Right ventricle myocardium inferior (tissue), 1 donor: ENCODE measurements at regions not wholly inside any gene's neighbourhood (a gene's known extent, or its start where the extent isn't known, plus 50 kb on each side); places are given as distances from the start of the nearest gene placed in this dataset.
A peak's percentile ranks its signal among the peaks of the same experiment; 100 is the strongest.
"Not testable (repeated sequence)": the region's sequence is repeated elsewhere in the genome, so short reads cannot be mapped to it uniquely, and the experiment has no call there.

Experiments
- ATAC-seq: fragments of 200-7000 bp; cut with Tn5 transposase; one replicate; pipeline ENCODE4 v1.9.1; 2020; ENCODE audit warnings: mild to moderate bottlenecking, moderate library complexity
- DNase-seq: peaks from one replicate; pipeline ENCODE4 v3.0.0; 2021; ENCODE audit errors: missing footprints
- intact Hi-C: fragments of 100-400 bp; cut with DNase I; formaldehyde crosslinking; loops from one replicate; pipeline ENCODE4 v1.11.0; 2022
- donor health status: DM: no; HTN: yes; CAD: no; lungs with severe emphysema.

DNA sequence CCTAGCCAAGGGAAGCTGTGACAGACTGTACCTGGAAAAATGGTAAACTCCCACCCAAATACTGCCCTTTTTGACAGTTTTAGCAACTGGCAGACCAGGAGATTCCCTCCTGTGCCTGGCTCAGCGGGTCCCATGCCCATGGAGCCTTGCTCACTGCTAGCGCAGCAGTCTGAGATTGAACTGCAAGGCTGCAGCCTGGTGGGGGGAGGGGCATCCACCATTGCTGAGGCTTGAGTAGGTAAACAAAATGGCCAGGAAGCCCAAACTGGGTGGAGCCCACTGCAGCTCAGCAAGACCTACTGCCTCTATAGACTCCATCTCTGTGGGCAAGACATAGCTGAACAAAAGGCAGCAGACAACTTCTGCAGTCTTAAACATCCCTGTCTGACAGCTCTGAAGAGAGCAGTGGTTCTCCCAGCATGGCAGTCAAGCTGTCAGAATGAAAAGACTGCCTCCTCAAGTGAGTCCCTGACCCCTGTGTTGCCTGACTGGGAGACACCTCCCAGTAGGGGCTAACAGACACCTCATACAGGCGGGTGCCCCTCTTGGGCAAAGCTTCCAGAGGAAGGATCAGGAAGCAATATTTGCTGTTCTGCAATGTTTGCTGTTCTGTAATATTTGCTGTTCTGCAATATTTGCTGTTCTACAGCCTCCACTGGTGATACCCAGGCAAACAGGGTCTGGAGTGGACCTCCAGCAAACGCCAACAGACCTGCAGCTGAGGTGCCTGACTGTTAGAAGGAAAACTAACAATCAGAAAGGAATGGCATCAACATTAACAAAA, 143.5 kb upstream of the FBXL7 start:
- DNase-seq, intact Hi-C loops, ATAC-seq: not testable (repeated sequence)

DNA sequence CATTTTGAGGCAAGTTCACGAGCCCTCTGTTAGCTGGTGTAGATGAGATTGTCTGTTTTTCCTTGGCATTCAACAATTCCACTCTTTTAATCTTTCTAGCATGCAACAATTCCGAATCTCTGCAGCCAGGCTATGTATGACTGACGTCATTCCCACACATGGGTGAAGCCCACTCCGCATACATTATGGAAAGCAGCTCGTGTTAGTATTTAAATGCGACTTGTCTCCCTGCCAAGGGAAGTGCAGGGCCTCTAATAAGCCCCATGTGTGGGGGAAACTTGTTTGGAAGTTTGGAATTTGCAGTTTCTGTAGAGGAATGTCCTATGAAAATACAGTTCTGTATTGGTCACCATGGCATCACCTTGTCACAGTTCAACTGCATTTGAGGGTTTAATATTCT, 146.0 kb upstream of the FBXL7 start:
- DNase-seq (no peak), ATAC-seq (no peak)
- intact Hi-C loops = no loop called here

DNA sequence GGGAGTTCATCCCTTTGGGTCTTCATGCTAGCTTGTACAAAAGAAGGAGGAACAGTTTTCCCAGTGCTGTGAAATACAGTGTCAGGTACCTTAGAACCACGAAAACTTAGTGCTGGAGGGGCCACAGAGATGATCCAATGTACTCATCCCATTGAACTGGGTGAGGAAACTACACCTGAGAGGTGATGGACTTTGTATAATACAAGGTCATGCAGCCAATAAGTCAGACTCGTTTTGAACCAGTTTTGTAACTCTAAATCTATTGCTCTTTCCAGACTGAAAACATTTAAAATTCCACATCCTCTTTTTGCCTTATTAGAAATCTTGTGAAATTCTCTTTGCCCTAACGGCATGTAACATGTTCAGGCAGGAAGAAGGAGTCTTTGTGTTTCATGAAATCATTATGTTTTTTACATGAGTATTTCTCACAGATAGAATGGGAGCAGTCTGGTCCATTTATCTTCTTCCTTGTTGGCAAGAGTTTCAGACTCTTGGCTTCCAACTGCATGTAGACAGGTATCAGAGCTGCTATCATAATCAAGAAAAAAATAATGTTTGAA, 146.8 kb upstream of the FBXL7 start:
- DNase-seq = no peak
- no peak for ATAC-seq
- intact Hi-C loops = no loop called here

DNA sequence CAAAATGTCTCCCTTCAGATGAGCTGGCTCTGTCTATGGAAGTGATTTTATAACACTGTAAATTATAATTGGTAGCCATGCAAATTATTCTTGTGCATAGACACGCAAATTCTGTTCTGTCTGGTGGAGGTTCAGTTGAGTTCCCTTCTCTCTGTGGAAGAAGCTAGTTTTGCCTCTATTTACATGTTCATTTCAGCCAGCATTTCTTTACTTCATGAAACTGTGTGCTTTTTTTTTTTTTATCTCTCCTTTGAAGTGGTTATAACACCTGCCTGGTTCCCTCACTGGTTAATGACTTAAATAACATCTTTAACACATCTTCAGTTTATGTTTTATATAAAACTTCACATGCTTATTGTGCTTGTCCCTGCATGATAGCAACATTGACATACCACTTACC, 149.4 kb upstream of the FBXL7 start:
- DNase-seq (no peak), ATAC-seq (no peak)
- intact Hi-C loops = no loop called here

DNA sequence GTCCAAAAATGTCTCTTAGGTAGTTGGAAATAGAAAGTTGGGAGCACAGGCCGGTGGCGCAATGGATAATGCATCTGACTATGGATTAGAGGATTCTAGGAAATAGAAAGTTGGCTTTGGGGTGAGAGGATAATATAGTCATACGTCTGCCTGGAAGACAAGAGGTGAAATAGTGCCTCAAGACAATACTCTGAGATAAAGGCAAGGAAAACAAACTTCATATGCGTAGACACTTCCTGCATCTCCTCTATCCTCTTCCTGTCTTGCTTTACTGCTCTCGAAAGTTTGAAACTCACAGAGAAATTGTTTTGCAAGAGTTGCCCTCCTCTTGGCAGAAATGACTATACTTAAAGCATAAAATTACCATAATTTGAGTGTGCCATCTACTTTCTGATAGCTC, 153.2 kb upstream of the FBXL7 start:
- no peak for ATAC-seq
- intact Hi-C loops = no loop called here
- no peak for DNase-seq

DNA sequence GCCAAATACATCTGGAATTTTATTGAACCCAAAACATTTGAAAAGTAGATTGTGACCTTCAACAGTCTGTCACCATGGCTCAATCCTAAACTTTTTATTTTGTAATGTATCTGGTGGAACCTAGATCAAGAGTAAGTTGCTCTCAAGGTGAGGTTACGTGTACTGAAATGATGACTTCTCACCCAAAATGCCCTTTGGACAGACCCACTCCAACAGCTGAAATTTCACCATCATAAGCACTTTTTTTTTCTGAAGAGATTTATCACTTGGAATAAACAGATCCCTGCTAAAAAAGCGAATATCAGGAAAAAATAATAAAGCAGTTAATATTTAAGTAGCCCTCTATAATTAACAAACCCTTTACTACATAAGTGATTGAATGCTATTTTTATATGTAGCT, 155.0 kb upstream of the FBXL7 start:
- intact Hi-C loops = no loop called here
- ATAC-seq (no peak), DNase-seq (no peak)

DNA sequence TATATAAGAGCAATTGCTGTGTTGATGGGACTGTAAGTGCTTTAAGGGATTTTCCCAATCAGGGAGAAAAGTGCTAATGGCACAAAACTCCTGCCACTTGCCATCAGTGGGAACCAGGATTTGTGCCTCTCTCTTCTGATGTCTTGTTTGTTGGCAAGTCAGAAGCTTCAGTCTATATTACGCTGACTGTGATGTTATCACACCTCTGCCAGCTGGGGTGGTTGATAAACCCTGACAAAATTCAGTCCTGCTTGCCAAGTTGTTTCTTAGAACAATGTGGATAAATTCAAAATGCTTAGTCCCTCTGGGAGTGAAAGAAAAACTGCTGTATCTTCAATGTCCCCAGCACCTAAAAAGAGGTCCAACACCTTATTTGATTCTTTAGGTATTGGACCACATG, 161.4 kb upstream of the FBXL7 start:
- no peak for ATAC-seq
- intact Hi-C loops = no loop called here

DNA sequence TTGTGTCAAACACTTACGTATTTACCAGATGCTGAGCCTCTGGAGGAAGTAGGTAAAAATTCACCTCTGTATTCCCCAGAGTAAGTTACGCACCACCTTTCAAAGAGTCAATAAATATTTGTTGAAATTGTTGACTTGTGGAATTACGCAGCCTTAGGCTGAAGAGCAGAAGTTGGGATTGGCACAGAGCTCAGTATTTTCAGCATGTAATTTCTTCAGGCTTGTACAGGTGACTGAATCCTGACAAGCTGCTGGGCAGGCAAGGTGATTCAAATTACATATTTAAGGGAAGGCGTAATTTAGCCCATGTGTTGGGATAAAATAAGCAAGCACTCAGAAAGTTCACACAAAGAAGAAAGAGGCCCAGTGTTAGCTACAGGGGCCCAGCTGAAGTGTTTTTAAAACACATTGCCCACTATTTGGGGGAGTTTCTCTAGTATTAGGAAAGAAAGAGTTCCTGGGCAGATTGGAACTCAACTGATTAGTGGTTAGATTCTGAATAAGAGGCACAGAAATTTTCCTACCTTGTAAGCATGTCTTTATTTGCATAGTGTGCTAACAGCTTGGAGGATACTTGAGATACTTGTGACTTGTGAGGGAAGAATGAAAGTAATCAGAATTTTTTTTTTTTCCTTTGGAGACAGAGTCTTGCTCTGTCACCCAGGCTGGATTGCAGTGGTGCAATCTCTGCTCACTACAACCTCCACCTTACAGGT, 165.3 kb upstream of the FBXL7 start:
- DNase-seq = no peak
- ATAC-seq = no peak
- intact Hi-C loops = no loop called here

More for the DNA sequence above, 161.4 kb upstream of the FBXL7 start:
- DNase-seq = no peak

DNA sequence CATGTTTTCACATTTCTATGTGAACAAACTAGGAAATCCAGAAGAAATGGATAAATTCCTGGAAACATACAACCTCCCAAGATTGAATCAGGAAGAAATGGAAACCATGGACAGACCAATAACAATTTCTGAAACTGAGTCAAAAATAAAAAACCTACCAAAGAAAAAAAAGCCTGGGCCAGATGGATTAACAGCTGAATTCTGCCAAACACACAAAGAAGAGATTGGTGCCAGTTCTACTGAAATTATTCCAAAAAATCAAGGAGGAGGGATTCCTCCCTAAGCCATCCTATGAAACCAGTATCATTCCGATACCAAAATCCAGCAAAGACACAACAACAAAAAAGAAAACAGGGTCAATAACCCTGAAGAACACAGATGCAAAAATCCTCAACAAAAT, 166.9 kb upstream of the FBXL7 start:
- no peak for ATAC-seq
- DNase-seq = no peak
- intact Hi-C loops = no loop called here

DNA sequence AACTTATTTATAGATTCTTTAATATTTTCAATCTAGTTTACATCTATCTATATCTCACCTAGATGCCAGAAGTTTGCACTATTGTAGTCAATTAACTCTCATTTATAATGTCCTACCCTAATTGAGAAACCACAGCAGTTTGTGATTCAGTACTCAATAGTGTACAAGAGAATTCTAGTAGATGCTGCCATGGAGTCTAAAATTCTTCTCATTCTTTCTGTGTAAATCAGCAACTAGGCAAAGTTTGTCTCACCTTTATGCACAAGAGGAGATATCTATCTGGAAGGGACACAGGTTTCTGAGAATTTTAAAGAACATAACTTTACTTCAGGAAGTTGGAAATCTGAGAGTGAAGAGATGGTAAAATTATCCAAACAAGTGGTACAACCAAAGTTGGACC, 173.0 kb upstream of the FBXL7 start:
- ATAC-seq (no peak), DNase-seq (no peak)
- intact Hi-C loops = no loop called here

DNA sequence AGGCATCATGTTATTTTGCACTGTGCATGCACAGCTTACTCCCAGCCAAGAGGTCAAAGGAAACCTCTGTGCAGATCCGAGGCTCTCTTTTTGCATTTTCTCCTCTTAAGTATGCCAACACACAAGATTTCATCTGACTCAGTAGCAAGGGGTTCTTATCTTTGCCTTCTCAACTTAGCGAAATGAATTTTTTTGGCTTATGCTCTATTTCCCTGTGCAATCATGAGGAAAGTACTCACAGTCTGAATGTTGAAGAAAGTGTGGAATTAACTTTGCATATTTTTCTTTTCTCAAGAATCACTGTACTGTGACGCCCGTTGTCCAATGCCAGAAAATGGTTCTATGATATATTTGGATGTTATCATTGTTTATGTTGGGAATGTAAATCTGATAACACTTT, 173.5 kb upstream of the FBXL7 start:
- no peak for ATAC-seq
- DNase-seq = no peak
- intact Hi-C loops = no loop called here

DNA sequence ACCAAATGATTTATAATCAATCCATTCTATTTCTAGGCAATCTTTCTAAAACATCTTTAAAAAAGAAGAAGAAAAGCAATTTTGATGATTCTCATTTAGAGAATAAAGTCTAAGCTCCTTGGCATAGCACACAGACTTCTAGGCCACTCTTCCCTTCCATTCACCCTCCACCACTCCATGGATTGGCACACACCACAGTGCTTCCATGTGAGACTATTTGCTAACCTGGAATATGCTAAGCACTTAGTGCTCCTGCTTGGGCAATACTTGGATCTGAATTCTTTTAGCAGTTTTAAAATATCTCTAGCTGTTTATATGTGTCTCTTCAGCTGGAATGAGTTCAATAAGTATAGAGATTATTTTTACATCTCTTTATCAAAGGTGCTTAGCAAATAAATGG, 177.6 kb upstream of the FBXL7 start:
- ATAC-seq = no peak
- DNase-seq = no peak
- intact Hi-C loops = no loop called here

DNA sequence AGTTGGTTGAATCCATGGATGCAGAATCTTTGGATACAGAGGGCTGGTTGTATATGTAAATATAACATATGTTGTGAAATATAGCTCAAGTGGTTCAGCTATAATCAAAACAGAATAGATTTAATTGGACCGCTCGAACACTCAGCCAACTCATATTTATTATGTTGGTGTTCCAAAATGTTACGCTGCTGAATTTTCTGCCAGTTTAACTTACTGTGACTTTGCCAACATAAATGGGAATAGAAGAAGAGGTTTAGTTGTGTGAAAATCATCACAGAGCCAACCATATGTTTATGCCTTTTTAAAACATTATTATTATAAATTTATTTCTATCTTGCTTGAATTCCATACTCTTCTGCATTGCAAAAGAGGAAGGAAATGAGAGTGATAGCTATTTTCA, 178.2 kb upstream of the FBXL7 start:
- ATAC-seq (no peak), DNase-seq (no peak)
- intact Hi-C loops = no loop called here

DNA sequence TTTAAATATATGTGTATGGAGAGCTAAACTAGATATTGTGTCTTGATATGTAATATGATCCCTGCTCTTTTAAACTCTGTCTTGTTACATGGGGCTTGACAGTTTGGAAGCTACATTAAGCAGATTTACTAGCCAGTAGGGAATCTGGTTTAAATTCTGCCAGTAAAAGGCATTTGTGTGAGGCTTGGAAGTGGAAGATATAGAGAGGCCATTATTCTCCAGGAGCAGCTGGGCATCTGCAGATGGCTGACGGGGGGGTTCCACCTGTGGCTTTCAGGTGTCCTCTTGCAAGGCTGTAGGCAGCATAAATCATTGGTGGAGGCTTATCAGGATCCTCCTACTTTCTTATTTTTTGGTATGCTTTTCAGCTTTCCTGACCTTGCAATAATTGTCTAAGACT, 179.1 kb upstream of the FBXL7 start:
- intact Hi-C loops = no loop called here
- ATAC-seq = no peak

DNA sequence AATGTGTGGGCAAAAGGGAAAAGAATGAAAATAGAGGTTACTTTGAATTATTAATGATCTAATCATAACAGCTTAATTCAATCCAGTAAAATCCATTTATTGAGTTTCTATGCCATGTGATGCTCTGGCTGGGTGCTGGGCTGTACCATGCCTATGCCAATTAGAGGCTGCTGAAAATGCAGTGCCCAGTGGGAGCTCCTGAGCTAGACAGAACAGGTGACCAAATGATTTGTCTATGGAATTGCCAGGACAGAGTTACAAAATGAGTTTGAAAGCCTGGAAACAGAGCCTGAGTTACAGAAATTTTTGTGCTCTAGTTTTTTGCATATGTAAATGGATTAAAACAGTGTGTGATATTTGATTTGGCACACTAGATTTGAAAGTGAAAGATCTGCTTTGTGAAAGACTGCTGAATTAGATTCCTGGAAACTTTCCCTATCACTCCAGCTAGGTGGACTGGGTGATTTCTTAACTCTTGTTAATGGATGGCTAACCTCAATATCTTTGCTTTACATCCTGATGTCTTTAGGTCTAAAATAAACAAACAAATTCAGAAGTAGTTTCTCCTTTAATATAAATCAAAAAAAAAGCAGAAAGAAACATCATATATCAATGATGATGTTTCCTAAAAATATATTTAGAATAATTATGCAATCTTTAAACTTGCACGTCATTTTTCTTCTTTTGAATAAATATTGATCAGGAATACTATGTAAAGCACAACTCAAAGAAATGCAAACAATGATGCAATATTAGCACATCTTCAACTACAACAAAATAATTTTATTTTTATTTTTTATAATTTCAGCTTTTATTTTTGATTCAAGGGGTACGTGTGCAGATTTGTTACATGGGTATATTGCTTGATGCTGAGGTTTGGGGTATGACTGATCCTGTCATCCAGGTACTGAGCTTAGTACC, 194.8 kb upstream of the FBXL7 start:
- DNase-seq = no peak

More for the DNA sequence above, 179.1 kb upstream of the FBXL7 start:
- DNase-seq = no peak

DNA sequence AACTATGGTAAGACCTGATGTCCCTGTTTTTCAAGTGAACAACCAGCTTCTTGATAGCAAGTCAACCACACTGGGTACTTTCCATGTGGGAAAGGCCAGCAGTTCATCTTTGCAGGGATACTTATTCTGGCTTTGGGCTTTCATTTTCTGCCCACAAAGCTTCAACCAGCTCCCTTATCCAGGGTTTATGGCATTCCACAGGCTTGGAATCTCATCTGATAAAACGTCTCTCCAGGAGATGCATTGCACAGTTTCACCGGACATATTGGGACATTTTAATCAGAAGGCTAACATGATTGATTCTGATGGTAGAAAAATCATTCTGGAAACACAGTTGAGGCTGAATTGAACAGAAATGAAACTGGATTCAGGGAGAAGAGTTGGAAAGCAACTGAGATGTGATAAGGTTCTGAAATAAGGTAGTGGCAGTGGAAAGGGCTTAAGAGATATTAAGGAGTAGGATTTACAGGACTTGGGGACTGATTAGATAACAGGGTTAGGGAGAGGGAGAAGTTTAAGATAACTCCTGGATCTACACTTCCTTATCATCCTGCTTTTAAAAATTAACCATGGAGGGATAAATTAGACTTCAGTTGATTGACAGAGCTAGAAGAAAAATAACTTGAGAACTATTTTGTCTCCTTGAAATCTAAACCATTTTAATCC, 195.8 kb upstream of the FBXL7 start:
- no peak for DNase-seq
- intact Hi-C loops = no loop called here
- no peak for ATAC-seq

More for the DNA sequence above, 194.8 kb upstream of the FBXL7 start:
- no peak for ATAC-seq
- intact Hi-C loops = no loop called here

DNA sequence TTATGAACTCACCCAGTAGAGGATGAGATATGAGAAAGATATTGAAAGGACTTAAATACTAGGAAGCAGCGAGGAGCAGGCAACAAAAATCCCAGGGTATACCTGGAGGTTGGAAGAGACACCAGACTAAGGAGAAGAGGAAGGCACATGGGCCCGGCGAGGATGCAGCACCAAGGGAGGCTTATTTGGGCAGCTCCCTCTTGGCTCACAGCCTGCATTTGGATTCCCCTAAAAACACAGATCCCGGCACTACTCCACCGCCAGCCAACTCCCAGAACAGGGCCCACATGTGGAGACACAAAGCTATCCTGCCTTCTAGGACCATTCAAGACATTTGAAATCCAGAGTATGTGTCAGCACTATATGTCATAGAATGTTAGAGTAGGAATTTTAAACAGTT, 199.8 kb upstream of the FBXL7 start:
- DNase-seq (no peak), ATAC-seq (no peak)
- intact Hi-C loops = no loop called here

DNA sequence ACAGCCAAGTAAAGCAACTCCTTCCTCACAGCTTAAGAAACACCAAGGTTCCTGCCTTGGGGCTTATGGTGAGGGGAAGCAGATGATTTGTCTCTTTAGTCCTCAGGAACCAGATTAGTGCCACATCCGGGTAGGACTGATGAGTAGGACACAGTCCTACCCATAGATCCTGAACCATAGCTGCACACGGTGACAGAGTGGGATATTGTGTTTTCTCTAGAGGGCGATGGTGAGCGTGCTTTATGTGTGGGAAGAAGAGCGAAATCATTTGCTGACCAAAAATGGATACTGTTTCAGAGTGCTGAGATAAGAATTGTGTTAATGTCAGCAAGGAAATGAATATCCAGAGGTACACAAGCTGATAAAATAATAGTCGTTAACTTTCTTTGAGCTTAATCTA, 209.0 kb upstream of the FBXL7 start:
- DNase-seq (no peak), ATAC-seq (no peak)
- intact Hi-C loops = no loop called here

DNA sequence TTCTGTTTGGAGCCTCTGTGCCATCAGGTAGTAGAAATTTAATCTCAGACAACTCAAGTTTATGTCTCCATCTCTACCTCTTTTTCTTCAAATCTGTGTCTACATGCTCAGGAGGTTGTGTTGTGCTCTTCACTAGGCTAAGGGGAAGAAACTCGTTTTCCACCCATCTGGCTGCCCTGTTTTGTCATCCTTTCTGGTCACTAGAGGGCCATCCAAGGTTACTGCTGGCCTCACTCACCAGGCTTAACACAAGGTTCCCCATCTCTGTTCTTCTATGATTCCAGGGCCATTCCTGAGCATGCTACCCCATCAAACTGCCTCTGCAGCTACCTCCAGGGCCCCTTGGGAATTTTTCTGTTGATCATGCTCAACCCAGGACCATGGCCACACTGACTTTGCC, 213.3 kb upstream of the FBXL7 start:
- ATAC-seq (peak; percentile 85), DNase-seq (no peak)
- intact Hi-C loops = loop anchor here (5.0 to 10.0 kb wide), 2 partner anchors 538 to 706 kb away; no protein-coding TSS in a partner anchor
